ENCODE measurements at regions not wholly inside any gene's neighbourhood (a gene's known extent, or its start where the extent isn't known, plus 50 kb on each side); places are given as distances from the start of the nearest gene placed in this dataset.

DNA sequence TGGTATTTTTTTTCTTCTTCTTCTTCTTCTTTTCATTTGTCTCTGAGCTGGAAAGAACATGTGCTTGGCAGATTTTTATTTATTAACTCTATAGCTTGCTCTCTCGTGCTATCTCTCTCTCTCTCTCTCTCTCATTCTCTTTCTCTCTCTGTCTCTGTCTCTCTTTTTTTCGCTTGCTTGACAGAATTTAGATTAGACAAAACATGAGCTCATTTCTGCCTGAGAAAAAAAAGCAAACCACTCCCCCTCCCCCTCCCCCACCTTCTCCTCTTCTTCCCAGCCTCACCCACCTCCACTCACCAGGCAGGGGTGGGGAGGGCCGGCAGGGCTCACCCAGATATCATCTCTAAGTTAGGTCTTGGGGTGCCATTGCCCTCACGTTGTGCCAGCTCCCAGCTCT is 81.5 kb downstream of the PJA1 start:
- no peak for DNase-seq (ENCODE audit: low spot score)

DNA sequence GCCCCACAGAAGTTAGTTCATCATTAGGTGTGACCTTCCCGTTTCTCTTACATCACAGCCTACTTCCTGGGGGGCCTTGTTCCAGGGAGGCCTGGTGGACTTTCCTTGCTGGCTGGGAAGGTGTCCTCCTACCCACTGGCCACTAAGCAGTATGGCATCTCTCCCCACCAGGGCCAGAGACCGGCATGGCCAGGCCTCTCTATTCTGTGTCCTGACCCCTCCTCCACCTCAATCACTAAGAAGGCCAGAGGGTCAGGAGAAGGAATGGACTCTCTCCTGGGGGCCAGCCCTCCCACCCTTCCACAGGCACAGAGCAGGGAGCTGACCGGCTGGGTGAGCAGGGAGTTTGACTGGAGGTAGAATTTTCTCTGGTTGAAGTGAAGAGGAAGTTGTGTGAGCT is 81.9 kb downstream of the PJA1 start:
- DNase-seq (ENCODE audit: low spot score): no peak

DNA sequence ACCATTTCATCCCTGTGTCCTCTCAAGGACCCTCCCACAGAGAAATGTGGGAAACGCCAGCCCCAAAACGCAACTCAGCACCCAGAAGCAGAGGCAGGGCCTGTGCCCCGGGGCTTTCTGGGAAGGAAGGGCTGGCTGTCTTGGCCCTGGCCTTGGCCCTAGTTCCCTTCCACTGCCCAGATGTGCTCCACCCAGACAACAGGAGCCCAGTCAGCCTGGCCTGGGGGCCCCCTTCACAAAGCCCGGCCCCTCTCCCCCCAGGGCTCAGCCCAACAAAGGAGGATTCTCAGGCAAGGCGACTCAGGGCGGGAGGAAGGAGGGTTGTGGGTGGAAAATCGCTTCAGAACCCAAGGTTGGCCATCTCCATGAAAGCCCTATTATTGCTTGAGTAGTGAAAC is 82.5 kb downstream of the PJA1 start:
- no peak for DNase-seq (ENCODE audit: low spot score)

DNA sequence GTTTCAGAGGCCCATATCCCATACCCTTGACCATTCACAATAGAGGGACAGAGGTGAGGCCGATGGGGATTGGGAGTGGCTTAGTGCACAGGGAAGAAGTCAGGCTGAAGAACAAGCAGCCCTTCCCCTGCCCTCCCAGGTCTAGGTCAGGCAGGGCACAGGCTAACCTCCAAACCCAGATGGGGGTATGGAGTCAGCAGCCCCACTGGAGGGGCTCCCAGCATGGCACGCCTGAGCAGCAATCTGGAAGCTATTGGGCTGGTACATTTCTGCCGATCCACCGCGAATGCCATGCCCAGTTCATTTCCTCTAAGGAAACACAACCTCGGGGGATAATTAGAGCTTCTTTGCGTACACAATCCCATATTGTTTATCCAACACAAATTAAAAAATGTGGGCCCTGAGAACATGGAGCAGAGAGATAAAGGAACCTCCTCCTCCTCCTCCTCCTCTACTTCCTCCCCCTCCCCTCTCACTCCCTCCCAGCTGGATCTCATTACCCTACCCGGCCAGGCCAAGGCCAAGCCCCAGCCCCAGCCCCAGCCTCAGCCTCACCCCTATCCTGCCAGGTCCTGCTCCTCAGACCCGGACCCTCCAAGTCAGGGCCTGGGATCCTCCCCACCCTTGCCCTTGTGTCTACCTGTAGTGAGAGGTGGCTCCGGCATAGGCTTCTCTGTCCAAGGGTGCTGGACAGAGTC is 83.0 kb downstream of the PJA1 start:
- DNase-seq (ENCODE audit: low spot score): no peak

DNA sequence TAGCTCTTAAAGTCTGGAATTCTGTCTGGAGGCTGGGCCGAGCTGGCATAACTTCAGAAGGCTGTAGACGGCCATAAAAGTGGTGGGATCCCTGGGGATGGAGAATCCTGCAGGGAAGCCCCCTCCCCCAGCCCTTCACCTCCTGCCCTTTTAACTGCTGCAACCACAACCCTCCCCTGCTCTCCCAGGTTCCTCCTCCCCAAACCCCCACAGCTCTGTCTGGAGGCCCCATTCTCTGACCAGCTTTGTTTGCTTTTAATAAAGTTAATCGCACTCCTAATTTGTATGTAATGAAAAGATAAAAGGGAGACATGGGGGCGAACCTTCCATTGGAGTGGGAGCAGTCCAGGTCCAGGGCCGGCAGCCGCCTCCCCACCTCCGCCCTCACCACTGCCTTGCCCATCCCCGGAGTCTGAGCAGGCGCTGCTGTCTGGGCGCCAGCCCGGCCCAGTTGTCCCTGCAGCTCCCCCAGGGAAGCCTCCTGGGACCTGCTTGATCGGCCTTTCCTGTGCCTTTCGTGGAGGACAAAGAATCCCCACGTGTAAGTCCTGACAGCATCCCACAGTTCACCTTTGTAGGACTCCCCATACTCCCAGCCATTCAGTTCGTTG is 84.3 kb downstream of the PJA1 start:
- DNase-seq (ENCODE audit: low spot score): no peak

DNA sequence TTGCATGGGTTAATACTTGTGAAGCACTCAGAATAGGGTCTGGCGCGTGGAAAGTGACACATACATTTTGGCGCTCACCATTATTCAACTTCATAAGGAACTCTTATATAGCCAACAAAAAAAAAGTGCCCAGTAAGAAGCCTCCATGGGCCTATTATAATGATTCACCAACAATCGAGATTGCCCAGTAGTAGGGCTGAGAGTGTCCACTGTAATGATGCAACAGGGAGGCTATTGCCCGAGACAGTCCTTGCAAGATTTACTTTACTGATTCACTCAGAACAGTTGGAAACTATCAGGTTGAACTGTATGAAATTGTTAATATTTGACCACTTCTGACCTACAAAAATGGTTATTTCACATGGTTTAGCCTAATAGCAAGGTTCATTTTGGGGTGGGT is 86.0 kb downstream of the PJA1 start:
- no peak for DNase-seq (ENCODE audit: low spot score)

DNA sequence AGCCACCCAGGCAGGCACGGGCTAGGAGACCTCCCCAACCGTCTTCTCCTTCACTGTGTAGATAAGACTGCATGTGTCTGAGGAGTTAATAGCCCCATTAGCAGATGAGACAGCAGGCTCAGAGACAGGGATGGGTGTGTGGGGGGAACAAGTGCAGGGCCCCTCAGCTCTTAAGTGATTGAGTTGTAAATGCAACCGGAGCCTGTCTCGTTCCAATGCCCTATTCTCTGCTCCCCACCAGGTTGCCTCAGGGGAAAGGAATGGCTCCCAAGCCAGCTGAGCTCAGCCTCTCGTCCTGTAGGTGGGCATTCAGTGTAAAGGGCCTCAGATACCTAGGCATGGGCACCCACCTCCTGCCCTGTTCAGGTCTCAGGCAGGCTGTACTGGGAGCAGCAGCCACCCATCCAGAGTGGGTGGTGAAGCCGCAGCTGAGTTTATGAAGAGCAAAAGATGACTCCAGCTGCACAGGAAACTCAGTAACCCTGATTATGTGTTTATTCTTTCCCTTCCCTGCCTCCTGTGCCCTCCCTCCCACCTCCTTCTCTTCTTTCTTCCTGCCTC is 87.3 kb downstream of the PJA1 start:
- DNase-seq (ENCODE audit: low spot score): no peak

DNA sequence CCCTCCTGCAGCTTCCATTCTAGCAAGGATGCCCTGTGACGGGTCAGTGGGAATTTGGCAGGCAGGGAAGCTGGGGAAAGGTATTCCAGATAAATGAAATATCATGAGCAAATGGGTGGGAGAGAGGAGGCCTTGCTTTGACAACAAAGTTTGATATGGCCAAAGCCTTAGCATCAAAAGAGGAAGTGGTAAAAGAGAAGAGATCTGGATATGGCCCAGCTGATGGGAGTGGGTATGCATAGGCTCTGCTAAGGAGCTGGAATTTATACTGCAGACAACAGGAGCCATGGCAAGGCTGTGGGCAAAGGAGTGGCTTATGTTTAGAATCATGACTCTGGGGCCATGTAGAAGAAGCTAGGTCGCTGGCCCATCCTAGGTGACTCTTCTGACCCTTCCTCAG is 89.2 kb downstream of the PJA1 start:
- no peak for DNase-seq (ENCODE audit: low spot score)

DNA sequence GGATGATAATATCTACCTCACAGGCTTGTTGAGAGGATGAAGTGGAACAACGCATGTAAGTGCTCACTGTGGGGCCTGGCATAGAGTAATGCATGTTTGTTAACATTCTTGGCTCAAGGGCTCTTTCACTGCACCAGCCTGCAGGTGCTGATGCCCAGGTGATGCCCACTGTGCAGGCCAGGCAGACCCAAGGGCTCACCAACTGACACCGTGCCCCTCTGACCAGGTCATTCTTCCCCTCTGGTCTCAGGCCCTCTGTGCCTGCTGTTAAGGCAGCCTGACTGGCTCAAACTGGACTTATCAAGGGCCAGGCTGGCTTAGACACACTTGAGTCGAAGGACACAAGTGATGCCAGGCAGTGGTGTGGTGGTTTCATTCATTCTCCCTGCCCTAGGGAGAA is 90.5 kb downstream of the PJA1 start:
- DNase-seq (ENCODE audit: low spot score): no peak

DNA sequence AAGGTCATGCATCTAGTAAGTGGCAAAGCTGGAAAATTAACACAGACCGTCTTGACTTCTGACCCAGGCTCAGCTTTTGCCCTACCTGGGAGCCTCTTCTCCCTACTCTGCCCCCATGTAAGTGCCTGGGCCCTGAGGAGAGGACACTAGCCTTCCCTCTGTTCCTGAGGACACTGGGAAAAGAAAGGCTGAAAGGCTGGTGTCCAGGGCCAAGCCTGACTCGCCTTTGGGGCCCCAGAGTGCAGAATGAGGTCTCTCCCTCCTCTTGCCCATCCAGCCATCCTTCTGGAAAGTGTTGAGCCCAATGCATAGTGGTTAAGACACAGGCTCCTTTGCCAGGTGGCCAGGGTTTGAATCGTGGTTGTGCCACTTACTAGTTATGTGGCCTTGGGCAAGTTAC is 91.5 kb downstream of the PJA1 start:
- no peak for DNase-seq (ENCODE audit: low spot score)

DNA sequence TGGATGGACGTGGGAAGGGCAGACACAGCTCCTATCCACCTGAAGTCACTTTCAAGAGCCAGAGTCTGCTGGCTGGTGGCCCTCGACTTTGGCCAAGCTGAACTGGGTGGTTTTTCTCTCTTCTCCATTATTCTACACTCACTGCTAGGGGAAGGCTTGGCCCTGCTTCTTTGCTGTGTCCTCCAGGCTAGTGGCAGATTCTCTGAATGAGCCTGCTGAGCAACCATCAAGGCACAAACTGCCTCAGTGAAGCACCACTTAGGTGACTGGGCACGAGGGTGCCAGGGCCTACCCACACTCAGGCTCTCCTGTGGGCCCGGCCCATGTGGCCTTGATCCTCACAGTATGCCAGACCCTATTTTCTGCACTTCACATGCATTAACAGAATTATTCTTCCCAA is 92.0 kb downstream of the PJA1 start:
- DNase-seq (ENCODE audit: low spot score): no peak

DNA sequence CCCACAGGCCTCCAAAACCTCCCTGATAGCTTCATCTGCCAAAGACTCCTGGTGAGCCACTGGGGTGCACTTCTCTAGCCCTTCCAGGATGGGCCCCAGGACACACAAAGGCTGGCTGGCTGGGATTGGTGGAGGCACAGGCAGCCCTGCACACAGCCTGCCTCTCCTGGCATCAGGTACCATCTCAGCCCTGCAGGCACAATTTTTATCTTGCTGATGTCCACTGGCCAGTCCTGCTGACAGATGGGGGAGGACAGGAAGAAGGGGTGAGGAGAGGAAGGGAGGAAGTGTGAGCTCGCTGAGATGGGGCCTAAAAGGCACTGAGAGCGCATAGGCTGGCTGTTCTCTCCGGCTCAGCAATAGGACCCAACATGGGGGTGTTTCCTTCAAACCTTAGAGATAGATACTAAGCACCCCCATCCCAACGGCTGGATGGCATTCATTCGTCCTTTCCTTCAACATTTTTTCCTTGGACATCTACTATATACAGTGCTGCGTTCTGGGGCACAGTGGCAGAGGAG is 92.7 kb downstream of the PJA1 start:
- DNase-seq (ENCODE audit: low spot score): no peak

DNA sequence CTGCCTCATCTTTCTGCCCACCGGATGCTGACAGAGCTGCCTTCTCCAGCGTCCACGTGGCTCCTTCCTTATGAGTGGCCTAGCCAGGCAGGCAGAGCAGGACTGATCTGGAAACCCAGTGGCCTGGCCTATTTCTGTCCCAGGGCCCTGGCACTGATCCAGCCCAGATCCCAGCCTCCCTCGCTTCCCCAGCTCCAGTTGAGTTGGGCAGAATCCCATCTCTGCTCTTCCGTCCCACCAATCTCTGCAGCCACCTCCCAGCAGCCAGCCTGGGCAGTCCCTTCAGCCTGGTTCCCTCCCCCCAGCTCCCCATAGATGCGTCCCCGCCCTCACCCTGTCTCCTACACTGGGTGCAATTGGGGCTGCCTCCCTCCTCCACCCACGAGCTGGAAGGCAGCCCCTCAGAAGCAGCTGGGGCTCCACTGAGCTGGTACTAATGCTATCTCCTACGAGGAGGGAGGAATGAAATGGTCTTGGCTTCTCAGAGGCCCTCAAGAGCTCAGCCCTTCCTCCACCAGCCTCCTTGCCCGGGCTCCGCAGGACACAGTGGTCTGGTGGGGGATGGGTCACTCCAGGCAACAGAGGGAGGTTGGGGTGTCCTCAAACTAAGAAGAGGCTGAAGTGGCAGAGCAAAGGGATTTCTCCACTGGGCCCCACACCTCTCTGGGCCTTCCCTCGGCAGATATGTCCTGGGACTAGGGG is 94.2 kb downstream of the PJA1 start:
- no peak for DNase-seq (ENCODE audit: low spot score)

DNA sequence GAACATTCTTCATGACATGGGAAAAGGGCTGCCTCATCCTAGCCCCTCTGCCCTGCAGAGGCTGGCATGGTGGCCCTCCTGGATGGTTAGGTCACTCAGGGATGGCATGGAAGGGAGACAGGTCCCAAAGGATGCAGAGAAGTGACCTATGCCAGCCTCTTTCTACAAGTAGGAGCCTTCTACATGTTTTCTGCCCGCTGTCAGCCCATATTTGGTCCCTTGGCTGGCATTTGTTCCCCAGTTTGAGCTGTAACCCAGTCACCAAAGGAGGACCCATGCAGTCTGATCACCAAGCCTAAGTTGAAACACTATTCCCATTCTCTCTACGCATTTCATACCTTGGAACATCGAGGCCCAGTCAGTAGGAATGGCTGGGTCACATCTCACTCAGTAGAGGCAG is 95.4 kb downstream of the PJA1 start:
- no peak for DNase-seq (ENCODE audit: low spot score)

DNA sequence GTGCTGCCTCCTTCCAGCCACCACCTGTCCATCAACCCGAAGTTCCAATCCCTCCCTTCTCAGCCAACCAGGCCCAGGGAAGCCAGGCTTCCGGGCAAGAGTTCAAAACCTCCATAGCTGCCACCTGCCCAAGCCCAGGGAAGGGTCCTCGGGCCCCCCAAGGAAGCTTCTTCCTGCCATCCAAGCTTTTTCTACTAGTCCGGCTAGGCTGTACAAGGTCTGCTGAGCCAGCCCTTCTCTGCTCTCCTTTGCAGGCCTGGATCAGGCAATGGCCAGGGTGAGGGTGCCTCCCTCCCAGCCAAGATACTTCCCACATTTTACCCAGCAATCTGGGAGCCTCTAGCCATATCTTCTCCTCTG is 96.2 kb downstream of the PJA1 start:
- DNase-seq (ENCODE audit: low spot score): no peak

DNA sequence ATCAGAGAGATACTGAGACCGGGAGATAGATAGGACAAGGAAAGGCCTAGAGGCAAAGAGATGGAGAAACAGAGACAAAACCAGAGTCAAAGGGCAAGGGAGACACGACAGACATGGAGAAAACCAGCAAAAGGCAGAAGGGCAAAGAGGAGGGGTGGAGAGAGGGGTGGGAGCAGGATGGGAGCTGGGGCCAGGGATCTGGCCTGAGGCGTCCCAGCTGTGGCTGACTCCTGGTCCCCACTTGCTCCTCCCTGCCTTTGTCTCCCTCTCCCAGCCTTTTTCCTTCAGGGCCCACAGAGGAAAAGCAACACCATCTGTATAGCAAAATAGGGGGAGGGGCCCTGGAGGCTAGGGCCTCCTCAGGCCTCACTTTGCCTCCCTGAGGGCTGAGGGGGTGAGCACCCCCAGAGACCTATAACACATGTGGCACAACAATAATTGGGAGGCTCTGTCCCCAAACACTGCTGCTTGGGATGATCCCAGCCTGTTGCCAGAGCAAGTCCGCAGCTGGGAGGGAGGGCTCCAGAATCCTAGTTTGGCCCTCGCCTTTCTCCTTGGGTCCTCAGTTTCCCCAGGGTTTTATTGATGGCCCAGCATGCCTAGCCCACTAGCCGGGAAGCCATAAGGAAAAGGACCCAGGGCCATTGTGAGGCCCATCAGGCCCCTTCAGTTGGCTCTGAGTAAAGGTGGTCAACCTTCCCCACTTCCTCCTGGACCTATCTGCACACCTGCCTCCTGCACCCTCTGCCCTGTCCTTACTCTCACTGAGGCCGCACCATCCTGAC is 96.8 kb downstream of the PJA1 start:
- no peak for DNase-seq (ENCODE audit: low spot score)

DNA sequence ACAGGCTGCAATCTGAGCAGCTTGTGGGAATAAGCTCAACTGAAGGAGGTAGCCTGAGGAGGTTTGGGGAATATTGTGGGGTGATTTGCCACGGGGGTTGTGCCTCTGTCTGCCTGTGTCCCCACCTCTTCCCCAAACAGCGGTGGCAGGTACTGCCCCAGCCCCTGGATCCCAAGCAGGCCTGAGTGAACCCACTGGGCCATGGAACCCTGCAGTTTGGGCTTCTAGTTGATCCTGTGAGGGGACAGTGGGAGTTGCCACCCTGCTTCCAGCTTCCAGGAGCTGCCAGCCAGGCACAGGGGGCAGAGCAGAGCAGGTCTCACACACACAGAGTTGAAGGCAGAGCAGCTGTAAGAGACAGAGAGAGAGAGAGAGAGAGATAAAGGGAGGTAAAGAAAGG is 97.4 kb downstream of the PJA1 start:
- no peak for DNase-seq (ENCODE audit: low spot score)

DNA sequence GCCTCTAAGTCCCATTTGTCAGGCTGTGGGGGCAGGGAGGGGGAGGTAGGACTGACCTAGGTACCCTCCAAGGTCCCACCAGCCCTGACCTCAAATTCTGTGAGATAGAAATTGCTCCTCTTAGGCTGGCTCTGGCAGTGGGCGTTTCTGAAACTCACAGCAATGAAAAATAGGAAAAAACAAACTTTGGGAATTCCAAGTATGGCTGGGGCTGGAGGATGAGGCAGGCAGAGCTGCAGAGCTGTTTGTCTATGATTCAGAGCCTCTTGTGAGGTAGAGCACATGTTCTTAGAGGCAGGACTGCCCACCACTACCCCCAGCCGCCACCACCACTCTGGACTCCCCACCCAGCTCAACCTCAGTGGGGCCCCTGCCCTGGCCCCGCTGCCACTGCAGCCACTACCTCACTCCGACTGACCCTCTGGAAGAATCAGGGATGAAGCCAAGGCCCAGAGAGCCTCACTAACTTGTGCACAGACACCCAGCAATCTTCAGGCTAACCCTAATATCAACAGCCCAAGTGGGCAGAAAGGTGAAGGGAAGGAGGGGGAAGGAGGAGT is 98.2 kb downstream of the PJA1 start:
- DNase-seq (ENCODE audit: low spot score): no peak

DNA sequence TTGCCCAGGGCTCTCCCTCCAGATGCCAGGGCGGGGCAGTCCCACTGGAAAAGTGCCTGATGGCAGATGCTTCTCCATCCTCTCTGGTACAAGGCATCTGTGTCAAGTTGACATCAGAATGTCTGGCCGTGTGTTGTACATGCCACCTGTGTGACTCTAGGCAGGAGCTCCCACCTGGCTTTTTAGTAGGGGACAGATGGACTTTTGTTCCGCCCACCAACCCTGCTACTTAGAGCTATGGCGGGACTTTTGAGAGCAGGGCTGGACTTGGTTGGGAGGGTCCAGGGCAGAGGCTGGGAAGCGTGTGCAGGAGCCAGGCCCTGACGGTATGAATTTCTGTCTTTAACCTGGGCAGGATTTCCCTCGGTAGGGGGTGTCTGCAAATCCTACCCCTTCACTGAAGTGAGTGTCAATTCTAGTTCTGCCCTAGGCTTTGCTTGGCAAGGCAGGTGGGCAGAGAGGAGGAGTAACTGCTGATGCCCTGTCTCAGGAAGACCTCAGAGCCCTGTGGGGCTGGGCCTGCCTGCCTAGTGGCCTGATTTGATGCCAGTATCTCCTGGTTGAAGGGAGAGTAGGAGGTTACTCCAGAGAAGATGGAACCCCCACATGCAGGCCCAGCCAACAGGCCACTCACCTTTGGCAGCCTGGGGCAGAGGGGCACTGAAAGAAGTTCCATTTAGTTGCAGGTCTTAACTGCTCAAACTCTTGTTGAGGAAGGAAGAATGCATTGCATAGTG is 99.1 kb downstream of the PJA1 start:
- no peak for DNase-seq (ENCODE audit: low spot score)

DNA sequence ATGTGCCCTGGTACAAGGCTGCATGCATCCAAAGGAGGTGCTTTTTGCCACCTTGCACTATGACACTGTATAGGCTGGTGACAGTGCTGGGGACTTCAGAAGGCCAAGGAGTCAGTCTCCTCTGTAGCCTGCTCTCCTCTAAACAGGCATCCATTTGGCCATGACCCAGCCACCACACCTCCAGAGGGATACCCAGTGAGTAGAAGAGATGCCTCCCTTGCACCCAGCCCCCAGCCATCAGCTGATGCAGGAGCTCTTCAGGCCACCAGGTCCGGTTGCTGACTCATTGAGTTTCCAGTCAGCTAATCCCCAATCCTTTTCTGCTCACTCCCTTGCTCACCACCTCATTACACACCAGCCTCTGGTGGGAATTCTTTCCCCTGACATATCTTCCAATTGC is 99.8 kb downstream of the PJA1 start:
- no peak for DNase-seq (ENCODE audit: low spot score)

DNA sequence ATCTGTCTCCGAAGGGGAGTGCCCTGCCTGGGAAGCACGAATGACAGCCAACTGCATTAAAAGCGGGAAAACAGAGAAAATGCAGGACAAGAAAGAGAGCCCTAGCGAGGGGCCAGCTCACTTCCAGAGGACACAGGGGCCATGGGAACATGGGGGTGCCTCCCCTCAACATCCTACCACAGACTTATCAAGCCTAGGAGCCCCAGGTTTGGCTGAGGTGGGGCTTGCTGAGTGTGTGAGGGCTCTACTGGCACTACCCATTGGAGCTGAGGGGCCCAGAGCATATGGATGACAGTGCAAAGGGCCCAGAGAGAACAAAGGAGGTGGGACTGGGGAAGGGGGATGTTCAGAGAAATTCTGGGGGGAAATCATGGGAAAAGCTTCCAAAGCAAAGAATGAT is 101.8 kb downstream of the PJA1 start:
- no peak for DNase-seq (ENCODE audit: low spot score)

Data from germinal center (tissue), 1 donor.